Myocyte (in vitro differentiated cells): ENCODE measurements at regions not wholly inside any gene's neighbourhood (a gene's known extent, or its start where the extent isn't known, plus 50 kb on each side); places are given as distances from the start of the nearest gene placed in this dataset.
"Not testable (repeated sequence)": the region's sequence is repeated elsewhere in the genome, so short reads cannot be mapped to it uniquely, and the experiment has no call there.

Source experiments
- DNase-seq: peaks from one replicate; pipeline ENCODE4 v3.0.0-alpha.2; 2012; ENCODE audit warnings: low read depth

DNA sequence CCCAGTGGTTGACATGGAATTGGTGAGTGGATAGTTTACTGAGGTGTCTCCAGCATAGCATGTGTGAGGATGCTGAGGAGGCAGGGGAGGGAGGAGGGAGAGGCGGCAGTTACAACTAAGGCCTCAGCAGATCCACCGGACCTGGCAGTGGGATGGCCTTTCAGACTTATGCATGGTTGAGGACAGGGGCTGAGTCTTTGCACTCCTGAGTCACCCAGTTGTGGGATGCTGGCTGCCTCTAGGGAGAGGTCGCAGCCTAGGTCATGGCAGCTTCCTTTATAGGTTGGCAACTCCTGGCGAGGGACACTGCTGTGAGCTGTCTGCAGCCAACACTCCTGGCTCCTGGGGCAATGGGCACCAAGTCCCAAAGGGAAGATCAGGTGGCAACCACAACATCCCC is 380.3 kb downstream of the PREX1 start:
- no peak for DNase-seq

DNA sequence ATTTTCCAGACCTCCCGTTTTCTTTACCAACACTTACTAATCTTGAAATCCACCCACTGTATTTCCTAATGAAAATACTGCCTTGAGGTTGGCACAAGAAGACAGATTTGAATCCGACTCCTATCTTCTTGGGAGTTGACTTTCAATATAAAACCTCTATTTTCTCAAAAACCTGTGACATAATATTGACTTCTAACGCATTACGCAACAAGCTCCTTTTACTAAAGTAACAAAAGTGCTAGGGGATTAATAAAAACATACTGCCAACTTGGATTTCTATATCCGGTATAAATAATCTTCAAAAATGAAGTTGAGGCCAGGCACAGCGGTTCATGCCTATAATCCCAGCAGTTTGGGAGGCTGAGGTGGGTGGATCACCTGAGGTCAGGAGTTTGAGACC is 382.0 kb downstream of the PREX1 start:
- DNase-seq = no peak

DNA sequence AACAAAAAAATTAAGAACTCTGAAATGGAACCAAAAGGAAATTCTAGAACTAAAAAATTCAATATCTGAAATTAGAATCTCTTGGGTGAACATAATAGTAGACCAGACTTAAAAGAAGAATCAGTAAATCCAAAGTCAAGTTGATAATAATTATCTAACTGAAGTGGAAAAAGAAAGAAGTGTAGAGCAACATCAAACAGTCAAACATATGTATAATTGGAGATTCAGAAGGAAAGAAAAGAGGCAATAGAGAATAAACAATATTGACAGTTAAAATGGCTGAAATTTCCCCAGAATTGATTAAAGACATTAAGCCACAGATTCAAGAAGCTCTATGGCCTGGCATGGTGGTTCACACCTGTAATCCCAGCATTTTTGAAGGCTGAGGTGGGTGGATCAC is 383.6 kb downstream of the PREX1 start:
- no peak for DNase-seq

DNA sequence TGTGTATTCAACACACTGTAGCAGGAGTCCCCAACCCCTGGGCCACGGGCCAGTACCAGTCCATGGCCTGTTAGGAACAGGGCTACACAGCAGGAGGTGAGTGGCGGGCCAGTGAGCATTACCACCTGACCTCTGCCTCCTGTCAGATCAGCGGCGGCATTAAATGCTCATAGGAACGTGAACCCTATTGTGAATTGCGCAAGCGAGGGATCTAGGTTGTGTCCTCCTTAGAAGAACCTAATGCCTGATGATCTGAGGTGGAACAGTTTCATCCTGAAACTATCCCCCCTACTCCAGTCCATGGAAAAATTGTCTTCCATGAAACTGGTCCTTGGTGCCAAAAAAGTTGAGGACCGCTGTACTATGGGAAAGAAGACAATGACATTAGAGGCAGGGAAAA is 386.9 kb downstream of the PREX1 start:
- DNase-seq = no peak

DNA sequence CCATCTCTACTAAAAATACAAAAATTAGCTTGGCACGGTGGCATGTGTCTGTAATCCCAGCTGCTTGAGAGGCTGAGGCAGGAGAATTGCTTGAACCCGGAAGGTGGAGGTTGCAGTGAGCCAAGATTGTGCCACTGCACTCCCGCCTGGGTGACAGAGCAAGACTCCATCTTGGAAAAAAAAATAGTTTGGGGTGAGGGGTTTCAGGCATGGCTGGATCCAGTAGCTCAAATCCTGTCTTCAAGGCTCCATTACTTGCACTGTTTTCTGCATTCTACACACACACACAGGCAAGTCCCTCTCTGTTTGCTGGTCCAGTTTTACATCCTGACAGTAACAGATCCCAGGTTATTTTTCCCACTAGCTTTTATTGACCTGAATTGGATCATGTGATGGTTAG is 387.5 kb downstream of the PREX1 start:
- not testable (repeated sequence) for DNase-seq

DNA sequence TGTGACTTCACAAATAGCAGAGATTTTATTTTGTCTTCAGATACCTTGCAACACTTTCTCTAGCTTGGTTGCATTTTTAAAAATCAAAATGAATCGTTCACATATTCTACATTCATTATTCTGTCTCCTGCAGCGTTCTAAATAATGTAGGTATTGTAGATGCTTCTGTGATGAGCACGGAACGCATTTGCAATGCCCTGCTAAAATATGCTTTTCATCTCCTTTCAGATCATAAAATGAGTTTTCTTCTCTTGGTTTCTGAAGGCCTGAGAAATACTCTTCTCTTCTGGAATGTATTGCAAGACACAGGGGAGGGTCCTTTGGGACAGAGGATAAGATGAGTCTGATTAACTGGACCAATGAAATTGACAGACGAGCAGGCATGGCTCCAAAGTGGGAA is 390.7 kb downstream of the PREX1 start:
- DNase-seq = no peak

DNA sequence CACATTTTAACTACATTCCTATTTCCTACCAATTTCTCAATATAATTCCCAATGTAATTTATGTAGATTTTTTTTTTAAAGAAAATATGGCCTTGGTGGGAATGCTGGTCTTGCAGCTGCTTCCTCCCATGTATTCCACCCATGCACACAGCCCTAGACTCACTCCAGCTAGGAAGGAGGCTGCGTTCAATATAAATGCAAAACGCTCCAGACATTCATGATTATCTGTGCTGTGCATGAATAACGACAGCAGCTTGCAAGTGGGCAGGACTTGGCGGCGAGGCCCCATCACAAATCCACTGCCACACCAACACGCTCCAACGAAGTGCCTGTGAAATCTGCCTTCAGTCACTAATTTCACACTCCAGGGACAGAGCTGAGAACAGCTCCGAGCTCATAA is 391.2 kb downstream of the PREX1 start:
- DNase-seq = not testable (repeated sequence)

DNA sequence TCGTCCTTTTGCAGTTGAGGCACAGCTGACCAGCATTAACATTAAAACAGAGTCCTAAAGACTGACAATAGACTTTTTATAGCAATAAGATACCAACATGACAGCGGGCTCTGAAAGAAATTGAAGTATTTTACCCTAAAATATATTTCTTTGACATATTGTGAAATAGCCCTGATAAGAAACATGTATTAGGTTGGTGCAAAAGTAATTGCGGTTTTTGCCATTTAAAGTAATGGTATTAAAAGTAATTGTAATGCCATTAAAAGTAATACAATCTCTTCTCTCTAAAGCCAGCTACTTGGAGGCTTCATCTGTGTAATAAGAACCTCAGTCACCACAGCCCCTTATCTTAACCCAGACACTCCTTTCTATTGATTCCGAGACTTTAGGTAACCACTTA is 394.6 kb downstream of the PREX1 start:
- DNase-seq = no peak

DNA sequence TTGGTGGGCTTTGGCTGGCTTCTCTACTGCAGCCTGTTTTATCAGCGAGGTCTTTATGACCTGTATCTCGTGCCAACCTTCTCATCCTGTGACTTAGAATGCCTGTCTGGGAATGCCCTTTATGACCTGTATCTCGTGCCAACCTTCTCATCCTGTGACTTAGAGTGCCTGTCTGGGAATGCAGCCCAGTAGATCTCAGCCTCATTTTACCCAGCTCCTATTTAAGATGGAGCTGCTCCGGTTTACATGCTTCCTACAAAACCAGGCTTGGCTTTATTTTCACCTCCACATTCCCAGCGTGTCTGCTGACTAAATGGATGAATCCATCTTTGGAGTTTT is 395.3 kb downstream of the PREX1 start:
- no peak for DNase-seq

DNA sequence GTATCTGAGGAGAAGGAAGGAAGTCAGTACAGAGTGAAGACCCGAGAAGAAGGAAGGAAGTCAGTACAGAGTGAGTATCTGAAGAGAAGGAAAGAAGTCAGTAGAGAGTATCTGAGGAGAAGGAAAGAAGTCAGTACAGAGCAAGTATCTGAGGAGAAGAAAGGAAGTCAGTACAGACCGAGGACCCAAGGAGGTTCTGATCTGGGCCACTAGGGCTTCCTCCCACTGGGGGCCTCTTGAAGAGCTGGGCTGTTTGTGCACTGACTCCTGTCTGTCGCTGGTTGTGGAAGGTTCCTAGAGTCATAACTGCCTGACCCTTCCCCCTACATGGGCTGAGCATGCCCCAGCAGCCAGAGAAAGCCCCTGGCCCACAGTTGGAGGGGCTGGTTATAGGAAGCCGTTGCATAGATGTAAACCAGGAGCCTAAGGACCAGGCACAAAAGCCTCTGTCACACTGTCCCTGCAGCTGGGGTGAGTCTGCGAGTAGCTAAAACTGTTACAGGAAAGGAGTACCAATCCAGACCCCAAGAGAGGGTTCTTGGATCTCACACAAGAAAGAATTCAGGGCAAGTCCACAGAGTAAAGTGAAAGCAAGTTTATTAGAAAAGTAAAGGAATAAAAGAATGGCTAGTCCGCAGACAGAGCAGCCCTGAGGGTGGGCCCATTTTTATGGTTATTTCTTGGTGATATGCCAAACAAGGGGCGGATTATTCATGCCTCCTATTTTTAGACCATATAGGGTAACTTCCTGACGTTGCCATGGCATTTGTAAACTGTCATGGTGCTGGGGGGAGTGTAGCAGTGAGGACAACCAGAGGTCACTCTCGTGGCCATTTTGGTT is 395.9 kb downstream of the PREX1 start:
- no peak for DNase-seq

DNA sequence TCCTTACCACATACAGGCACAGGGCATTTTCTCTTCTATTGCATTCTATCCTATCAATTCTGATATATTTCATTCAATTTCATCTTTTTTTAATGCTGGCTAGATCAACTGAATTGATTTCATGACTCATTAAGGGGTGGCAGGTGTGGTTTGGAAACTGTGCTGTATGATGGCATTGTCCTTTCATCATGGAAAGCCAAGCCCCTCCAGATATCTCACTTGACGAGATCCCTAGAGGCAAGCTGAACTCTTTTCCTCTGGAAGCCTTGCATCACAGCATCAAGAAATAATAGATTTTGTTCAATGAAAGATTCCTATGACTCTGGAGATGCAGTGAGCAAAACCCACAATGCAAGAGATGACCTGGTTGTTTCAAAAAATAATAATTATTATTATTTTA is 401.2 kb downstream of the PREX1 start:
- no peak for DNase-seq

DNA sequence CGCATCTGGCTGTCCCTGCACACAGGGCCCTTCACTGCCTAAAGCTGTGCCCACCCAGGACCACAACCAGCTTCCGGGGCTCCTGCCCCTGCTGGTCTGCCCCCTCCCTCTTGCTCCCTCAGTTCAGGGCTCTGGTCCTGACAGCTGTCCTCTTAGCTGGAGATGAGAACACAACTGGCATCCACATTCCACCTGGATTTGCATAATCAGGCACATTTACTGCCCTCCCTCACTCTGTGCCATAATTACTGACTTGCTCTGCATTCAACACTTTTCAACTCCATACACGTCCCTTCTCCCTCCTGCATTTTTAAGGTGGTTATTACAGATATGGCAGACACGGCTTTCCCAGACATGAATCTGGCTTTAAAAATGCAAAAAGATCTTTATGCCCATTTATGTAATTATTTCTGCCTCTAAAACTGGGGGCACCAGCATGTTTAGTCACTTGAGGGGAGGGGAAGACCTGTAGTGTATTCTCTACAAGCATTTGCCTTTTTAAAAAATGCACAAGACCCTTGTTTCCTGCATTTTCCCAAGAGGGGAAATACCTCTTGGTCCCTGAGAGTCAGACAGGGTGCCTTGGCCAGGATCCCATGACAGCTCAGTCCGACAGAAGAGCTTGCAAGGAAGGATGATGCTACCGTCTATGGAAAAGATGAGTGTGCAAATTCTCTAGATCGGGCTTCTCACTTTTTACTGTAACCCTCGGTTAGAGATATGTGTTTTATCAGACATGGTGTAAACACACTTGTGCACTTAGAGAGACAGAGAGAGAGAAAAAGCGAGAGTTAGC is 401.8 kb downstream of the PREX1 start:
- DNase-seq = no peak

DNA sequence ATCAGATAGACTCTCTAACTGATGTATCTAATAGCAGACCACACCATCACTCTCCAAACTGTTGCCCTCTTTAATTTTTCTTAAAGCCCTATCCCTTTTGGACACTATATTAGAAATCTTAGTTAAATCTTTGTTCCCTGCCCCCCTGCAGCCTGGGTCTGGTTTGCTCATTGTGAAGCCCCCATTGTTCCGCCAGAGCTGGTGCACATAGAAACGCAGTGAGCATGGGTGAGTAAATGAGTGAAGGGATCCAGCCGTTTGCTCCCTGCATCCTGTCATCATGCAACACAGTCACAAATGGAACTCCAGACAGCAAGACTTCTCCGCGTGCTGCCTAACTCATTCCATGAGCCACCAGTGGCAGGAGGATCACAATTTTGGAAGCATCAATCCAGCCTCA is 402.5 kb downstream of the PREX1 start:
- no peak for DNase-seq

DNA sequence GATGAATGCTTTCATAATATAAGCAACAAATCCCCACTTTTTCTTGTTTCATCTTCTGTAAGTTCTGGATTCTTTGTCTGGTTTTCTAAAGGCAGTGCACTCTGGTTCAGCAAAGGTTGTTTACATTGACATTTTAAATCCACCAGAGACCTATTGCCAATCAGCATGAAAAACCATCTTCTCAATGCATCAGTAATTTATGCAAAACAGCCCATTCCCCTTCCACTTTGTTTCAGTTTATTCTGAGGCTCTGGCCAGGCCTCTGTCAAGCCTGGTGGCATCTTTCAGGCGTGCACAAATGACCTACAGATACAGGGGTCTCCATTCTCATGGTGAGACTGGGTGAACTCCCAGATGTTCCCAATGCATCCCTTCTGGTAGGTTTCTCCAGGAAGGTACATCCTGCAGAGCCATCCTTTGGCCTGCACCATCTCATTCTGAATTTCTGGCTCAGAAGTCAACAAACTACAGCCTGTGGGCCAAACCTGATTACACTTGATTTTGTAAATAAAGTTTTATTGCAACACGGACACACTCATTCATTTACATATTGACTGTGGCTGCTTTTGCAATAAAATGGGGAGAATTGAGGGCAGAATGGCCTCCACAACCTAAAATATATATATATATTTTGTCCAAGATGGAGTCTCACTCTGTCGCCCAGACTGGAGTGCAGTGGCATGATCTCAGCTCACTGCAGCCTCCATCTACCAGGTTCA is 405.4 kb downstream of the PREX1 start:
- no peak for DNase-seq

DNA sequence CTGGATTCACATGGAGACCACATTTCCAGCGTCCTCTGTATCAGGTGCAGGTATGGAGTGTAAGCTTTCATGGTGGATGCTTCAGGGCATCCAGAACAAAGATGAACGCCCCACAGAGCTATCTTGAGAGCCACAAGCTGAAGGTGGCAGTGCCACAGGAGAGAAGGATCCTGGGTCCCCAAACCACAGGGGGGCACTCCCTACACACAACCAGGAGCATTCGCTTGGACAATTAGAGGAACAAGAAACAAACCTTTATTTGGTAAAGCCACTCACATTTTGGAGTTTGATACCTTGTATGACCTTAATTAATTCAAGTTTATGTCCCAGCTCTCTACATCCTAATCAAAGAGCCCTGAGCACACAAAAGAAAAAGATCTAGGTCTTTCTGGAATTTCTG is 406.3 kb downstream of the PREX1 start:
- DNase-seq = peak; percentile 2

DNA sequence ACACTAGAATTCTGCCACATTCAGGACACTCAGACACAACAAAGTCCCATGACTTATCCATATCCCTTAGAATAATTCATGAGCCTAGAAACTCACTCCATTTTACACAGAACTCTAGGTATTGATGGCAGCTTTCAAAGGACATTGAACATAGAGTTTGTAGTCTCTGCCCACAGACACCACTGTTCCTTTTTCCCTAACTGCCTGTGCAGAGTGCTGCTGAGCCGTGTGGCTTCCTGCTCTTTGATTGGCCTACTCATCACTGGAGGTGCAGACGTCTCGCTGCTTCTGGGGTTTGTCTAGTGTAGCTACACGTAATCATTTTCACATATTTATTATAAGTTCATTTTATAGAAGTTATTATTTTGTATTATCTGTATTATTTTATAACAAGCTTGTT is 407.6 kb downstream of the PREX1 start:
- no peak for DNase-seq

DNA sequence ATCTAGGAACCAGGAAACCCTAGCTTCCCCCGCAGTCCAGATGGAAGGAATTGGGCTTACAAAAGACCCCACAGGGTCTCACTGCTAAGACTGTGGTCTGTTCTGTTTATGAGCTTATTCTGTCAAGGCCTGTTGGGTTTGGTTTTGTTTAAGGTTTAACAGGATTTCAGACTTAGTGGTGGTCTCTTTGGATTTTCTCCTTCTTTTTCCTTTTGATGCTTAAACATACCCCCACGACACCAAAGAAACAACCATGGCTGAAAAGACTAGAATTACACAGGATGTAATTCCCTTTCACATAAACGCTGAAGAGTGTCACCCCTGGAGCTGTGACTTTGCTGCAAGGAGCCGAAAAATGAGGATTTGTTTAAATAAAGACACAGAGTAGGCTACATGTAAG is 408.6 kb downstream of the PREX1 start:
- DNase-seq = no peak

DNA sequence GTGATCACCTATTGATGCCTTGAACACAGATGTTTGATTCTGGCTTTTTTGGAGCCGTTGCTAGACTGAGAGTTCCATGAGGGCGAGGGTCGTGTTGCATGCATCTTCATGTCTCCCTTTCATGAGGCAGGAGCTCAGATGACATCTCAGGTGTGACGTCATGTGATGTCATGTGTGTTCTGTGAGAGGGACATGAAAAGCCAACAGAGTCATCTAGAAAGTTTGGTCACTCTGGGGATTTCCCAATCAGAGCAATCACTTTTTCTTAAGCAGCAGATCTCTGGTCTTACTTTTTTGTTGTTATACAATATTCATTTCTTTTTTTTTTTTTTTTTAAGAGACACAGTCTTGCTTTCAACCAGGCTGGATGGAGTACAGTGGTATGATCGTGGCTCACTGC is 411.8 kb downstream of the PREX1 start:
- no peak for DNase-seq

DNA sequence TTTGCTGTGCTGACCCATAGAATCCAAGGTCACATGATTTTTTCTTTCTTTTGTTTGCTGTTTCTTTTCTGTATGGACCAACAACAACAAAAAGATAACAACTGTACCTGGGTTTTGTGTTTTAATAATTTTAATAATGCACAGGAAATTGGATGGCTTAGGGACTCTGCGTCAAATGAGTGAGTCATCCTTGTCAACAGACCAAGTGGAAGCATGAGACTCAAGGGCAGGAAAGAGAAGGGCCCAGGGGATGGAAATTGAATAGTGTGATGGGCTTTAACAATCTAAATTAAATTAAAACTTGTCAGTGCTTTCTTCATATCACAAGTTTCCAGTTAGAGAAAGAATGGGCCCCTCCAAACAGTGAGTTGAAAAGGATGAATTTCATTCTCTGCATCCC is 413.0 kb downstream of the PREX1 start:
- no peak for DNase-seq

DNA sequence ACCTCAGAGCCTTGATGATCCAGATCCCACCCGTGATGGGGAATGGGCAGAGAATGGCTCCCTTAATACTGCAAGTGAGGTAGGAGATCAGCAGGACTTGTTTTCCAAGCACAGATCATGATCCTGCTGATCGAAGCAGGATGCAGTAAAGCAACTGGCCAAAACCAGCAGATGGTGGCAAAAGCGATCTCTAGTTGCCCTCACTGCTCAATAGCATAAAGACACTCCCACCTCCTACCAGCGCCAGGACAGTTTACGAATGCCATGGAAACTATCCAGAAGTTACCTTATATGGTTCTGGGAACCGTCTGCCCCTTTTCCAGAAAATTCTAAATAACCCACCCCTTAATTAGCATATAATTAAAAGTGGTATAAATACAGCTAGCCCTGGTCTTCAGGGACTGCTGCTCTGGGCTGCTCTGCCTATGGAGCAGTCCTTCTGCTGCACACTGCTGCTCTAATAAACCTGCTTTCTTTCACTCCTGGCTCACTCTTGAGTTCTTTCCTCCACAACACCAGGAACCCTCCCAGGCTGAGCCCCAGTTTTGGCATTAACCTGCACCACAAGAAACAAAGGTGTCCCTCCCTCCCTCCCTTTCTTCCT is 415.8 kb downstream of the PREX1 start:
- no peak for DNase-seq

DNA sequence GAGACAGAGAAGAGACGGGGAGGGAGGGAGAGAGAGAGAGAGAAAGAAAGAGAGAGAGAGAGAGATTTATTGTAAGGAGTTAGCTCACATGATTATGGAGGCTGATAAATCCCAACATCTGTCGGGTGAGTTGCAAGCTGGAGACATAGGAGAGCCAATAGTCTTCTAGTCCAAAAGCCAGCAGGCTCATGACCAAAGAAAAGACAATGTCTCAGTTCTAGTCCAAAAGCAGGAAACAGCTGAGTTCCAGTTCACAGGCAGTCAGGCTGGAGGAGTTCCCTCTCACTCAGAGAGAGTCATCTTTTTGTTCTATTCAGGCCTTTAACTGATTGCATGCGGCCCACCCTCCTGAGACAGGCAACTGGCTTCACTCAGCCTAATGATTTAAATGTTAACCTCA is 416.6 kb downstream of the PREX1 start:
- DNase-seq = no peak

DNA sequence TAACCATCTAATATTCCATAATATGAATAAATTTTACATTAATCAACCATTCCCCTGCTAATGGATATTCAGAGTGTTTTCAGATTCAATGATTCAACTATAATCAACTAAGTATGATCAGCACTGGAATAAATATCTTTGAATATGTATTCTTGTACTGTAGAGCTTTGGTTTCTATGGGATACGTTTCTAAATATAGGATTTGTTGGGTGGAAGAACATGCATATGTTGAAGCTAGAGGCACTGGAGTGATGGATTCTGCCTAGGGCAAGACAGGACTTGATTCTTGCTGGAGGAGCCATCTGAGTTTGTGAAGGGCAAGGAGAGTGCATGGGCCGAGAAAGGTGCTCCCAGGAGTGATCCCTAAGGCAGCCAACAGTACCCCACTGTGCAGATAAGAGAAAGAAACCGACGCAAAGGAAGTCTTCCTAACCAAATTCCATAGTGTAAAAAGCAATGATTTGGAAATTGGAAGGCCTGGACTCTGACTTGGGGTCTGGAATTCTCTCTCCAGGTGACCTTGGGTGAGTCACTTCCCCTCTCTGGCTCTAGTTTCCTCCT is 418.7 kb downstream of the PREX1 start:
- no peak for DNase-seq
